IPS DF 6.9 (cell line): ENCODE measurements at regions not wholly inside any gene's neighbourhood (a gene's known extent, or its start where the extent isn't known, plus 50 kb on each side); places are given as distances from the start of the nearest gene placed in this dataset.

ENCODE experiments used
- DNase-seq: peaks from one replicate; pipeline ENCODE4 v3.0.0-alpha.2; 2013; ENCODE audit warnings: low read depth, low spot score
- H3K27ac ChIP-seq: one replicate; pipeline ENCODE4 v1.5.1; 2013; ENCODE audit warnings: low read length, control low read depth
- H3K27me3 ChIP-seq: 2 replicates; pipeline ENCODE4 v1.6.1; 2013; ENCODE audit warnings: mild to moderate bottlenecking, low read length; ENCODE audit not compliant: control insufficient read depth, insufficient read depth
- H3K36me3 ChIP-seq: 2 replicates; pipeline ENCODE4 v1.6.1; 2013; ENCODE audit warnings: low read length; ENCODE audit not compliant: control insufficient read depth, insufficient read depth
- H3K4me1 ChIP-seq: 2 replicates; pipeline ENCODE4 v1.6.1; 2013; ENCODE audit warnings: low read length; ENCODE audit not compliant: control insufficient read depth, insufficient read depth
- H3K4me3 ChIP-seq: 2 replicates; pipeline ENCODE4 v1.5.1; 2013; ENCODE audit warnings: mild to moderate bottlenecking, low read length
- H3K9me3 ChIP-seq: 2 replicates; pipeline ENCODE4 v1.6.1; 2013; ENCODE audit warnings: low read length, inconsistent platforms; ENCODE audit not compliant: control insufficient read depth, insufficient read depth
- WGBS: extraction: QIAGEN DNeasy Blood & Tissue Kit; methylation state at CpG from one replicate; pipeline ENCODE4 v1.1.7; 2013; ENCODE audit warnings: mixed read lengths, missing lambda C conversion rate; ENCODE audit not compliant: insufficient read length, insufficient coverage; 5-methylcytosine and 5-hydroxymethylcytosine counted together

- Histone ChIP-seq H3K9me3 (no peaks in the 10 kb centered on the region), H3K27ac (no peak overlapping the region), H3K4me1 (no peaks in the 10 kb centered on the region; the same call in 1 of the 2 replicates), H3K27me3 (no peaks in the 10 kb centered on the region), H3K4me3 (no peak overlapping the region), H3K36me3 (no peaks in the 10 kb centered on the region)
- no peak for DNase-seq
- no CpG with 5 or more reads among the region's 4 CpGs for WGBS
These were observed 303.9 kb downstream of the ETAA1 start for GRCh38 chr2:67701011-67701410.

DNA sequence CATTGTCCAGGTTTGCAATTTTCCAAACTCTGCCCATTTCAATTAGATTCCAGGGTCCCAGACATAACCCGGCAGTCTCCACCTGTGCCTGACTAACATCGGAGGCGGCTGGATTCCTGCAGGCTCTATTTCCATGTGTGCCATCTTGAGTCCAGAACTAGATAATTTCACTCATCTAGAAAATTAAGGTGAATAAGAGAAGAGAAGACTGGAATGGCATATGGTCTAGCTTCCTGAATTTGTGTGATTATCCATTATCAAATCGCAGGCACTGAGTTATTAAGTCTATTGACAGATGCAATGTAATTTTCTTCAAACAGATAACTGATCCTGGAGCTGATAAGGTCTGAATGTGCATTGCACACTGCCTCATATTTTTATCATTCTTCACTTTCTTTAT lies 305.2 kb downstream of the ETAA1 start:
- no peak overlapping the region for H3K4me3 ChIP-seq
- no peaks in the 10 kb centered on the region for H3K4me1 ChIP-seq
- DNase-seq: no peak
- no peaks in the 10 kb centered on the region for H3K9me3 ChIP-seq
- no peaks in the 10 kb centered on the region for H3K36me3 ChIP-seq
- WGBS: no CpG with 5 or more reads among the region's 4 CpGs
- no peaks in the 10 kb centered on the region for H3K27me3 ChIP-seq
- no peak overlapping the region for H3K27ac ChIP-seq

DNA sequence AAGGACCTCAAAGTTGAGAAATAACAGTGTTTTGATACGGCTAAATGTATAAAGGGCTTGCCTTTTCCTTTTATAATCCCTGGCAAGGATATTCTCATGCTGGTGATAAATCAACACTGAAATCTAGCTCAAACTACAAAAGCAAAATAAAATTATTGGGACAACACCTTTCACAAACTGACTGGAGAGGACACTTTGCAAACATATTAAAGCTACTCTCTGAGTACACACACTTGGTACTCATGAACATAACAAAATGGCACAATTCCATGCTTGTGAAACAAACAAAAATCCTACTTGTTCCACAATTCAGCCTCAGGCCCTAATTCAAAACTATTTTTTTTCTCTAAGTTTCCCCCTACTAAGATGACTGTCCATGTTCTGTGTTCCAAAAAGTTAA lies 305.8 kb downstream of the ETAA1 start:
- Histone ChIP-seq H3K27ac (no peak overlapping the region), H3K9me3 (no peaks in the 10 kb centered on the region), H3K36me3 (no peaks in the 10 kb centered on the region), H3K4me3 (no peak overlapping the region), H3K27me3 (no peaks in the 10 kb centered on the region), H3K4me1 (no peaks in the 10 kb centered on the region)
- DNase-seq: no peak
- WGBS: no CpG with 5 or more reads among the region's 1 CpG

DNA sequence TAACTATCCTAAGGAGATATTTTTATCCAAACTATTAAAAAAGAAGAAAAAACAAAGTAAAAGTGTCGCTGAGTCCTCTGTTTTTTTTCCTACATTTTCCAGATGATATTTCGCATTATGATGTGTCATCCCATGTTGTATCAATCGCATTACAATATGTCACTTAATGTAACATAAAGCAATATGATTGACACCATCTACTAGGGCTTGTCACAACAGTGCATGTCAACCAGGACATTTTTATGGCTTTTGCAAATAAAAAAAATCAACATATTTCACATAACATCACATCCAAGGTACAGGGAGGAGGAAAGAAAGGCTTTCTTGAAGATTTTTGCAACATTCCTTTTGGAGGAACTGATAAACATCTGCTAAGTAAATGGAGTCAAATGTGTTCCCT lies 308.9 kb downstream of the ETAA1 start:
- no peaks in the 10 kb centered on the region for H3K36me3 ChIP-seq
- H3K27ac ChIP-seq: no peak overlapping the region
- no CpG with 5 or more reads among the region's 3 CpGs for WGBS
- DNase-seq: no peak
- H3K27me3 ChIP-seq: no peaks in the 10 kb centered on the region
- H3K4me1 ChIP-seq: no peaks in the 10 kb centered on the region
- no peak overlapping the region for H3K4me3 ChIP-seq
- no peaks in the 10 kb centered on the region for H3K9me3 ChIP-seq

DNA sequence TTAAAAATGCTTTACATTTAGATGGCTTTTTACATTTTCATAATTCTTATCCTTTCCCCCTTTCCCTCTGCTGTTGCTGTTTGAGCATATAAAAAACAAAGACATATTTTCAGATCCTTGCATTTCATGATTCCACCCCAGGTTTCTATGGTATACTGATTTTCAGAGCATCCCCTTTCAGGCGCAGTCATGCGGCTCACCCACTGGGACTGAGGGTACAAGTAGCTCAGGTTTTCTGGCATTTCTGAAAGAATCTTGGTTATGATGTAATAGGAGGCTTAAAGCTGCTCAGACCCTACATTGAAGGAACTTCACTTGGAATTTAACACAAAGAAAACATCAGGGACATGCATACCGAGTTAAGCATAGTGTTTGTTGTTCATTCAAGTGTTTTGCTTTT lies 310.8 kb downstream of the ETAA1 start:
- no peaks in the 10 kb centered on the region for H3K9me3 ChIP-seq
- DNase-seq: no peak
- WGBS: no CpG with 5 or more reads among the region's 3 CpGs
- H3K36me3 ChIP-seq: no peaks in the 10 kb centered on the region
- H3K27me3 ChIP-seq: no peaks in the 10 kb centered on the region
- no peak overlapping the region for H3K4me3 ChIP-seq
- no peaks in the 10 kb centered on the region for H3K4me1 ChIP-seq
- no peak overlapping the region for H3K27ac ChIP-seq

- no peak for DNase-seq
- no peaks in the 10 kb centered on the region for H3K4me1 ChIP-seq
- no peaks in the 10 kb centered on the region for H3K27me3 ChIP-seq
- no peaks in the 10 kb centered on the region for H3K36me3 ChIP-seq
- H3K4me3 ChIP-seq: no peak overlapping the region
- no peaks in the 10 kb centered on the region for H3K9me3 ChIP-seq
- WGBS: no CpG with 5 or more reads among the region's 2 CpGs
- no peak overlapping the region for H3K27ac ChIP-seq
These were observed 312.7 kb downstream of the ETAA1 start for GRCh38 chr2:67709835-67710234.

DNA sequence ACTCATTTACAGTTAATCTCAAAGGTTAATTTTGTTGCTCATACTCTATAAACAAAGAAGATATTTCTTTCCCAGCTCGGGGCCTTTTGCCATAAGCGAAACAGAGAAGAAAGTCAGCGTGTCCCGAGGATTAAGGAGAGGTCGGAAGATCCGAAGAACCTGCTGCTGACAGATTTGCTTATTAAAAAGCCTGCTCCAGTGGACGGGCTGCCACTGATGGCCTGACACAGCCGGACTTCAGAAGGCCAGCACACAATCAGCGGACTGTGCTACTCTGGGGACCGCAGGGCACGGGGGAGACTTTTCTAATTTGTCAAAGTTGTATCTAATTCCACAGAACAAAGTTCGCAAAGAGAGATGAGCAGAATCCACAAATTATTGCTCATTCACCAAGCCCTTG lies 315.4 kb downstream of the ETAA1 start:
- DNase-seq: no peak
- Histone ChIP-seq H3K4me1 (no peaks in the 10 kb centered on the region), H3K9me3 (no peaks in the 10 kb centered on the region), H3K36me3 (no peaks in the 10 kb centered on the region), H3K27me3 (no peaks in the 10 kb centered on the region), H3K27ac (no peak overlapping the region), H3K4me3 (no peak overlapping the region)
- no CpG with 5 or more reads among the region's 12 CpGs for WGBS

GRCh38 chr2:67713376-67713775 lies 316.2 kb downstream of the ETAA1 start:
- Histone ChIP-seq H3K4me1 (no peaks in the 10 kb centered on the region), H3K36me3 (no peaks in the 10 kb centered on the region), H3K9me3 (no peaks in the 10 kb centered on the region), H3K27me3 (no peaks in the 10 kb centered on the region), H3K4me3 (no peak overlapping the region), H3K27ac (no peak overlapping the region)
- WGBS: no CpG with 5 or more reads among the region's 3 CpGs
- no peak for DNase-seq

DNA sequence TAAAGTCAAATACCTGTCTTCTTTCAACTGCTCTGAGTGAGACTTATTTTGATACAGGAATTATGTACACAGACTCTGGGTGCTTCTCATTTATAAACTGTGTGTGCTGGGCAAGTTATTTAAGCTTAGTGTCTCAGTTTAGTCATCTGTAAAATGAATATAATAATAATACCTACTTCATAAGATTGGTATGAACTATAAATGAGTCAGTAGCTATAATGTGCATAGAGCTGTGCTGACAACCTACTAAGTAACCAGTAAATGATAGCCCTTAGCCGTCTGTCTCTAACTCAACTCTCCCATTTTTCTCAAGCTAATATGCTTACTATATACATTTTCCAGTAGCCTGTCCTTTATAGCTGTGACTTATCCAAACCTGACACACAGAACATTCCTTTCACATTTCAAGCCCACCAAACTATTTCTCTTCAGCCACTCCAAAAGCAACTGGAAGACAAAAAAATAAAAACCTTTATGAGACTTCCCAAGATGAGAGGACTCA lies 319.8 kb downstream of the ETAA1 start:
- no peaks in the 10 kb centered on the region for H3K36me3 ChIP-seq
- no peaks in the 10 kb centered on the region for H3K4me1 ChIP-seq
- H3K4me3 ChIP-seq: no peak overlapping the region
- no peak for DNase-seq
- no peak overlapping the region for H3K27ac ChIP-seq
- WGBS: no CpG with 5 or more reads among the region's 1 CpG
- H3K9me3 ChIP-seq: no peaks in the 10 kb centered on the region
- no peaks in the 10 kb centered on the region for H3K27me3 ChIP-seq

DNA sequence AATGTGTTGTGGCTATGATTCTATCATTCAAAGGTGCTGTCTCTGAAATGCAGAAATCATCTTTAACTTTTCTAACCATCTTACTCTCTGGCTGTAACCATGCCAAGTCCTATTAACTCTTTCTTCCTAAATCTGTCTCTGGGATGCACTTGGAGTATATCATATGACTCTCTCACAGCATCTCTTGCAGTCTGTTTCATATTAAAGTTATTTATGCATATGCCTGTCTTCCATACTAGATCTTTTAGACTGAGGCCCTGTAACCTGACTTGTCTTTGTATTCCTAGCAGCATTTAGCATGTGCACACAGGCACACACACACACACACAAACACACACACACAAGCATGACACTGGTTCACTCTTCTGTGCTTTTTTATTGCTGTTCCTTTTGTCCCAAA lies 320.6 kb downstream of the ETAA1 start:
- no peak overlapping the region for H3K27ac ChIP-seq
- H3K36me3 ChIP-seq: no peaks in the 10 kb centered on the region
- H3K9me3 ChIP-seq: no peaks in the 10 kb centered on the region
- H3K4me3 ChIP-seq: no peak overlapping the region
- no peaks in the 10 kb centered on the region for H3K27me3 ChIP-seq
- DNase-seq: no peak
- H3K4me1 ChIP-seq: no peaks in the 10 kb centered on the region

- WGBS: no CpG with 5 or more reads among the region's 2 CpGs
- Histone ChIP-seq H3K4me3 (no peak overlapping the region), H3K9me3 (no peaks in the 10 kb centered on the region), H3K27me3 (no peaks in the 10 kb centered on the region), H3K4me1 (no peaks in the 10 kb centered on the region), H3K36me3 (no peaks in the 10 kb centered on the region), H3K27ac (no peak overlapping the region)
- DNase-seq: no peak
These were observed 322.2 kb downstream of the ETAA1 start for GRCh38 chr2:67719351-67719750.
